ENCODE measurements at regions not wholly inside any gene's neighbourhood (a gene's known extent, or its start where the extent isn't known, plus 50 kb on each side); places are given as distances from the start of the nearest gene placed in this dataset.

DNA sequence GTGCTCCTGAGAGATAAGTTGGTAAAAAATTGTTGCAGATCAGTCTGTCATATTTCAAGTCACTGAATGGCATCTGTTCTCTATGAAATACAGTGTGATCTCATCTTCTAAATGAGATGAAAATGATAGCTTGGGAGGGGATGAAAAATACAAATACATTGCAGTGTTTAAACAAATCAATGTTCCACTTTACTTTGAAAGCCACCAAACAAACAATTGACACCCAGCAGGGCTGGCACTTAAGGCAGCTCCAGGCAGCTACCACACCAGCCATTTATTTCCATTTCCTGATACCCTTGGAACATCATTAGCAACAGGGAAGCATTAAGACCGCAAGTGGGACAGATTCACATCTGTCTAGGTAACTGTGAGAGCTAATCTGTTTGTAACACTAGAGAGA is 827.6 kb upstream of the KIF2B start:
- Mint-ChIP-seq H3K27ac (ENCODE audit: unreplicated experiment) (no peak overlapping the region), H3K4me1 (ENCODE audit: low read depth, unreplicated experiment) (no peaks in the 10 kb centered on the region), H3K27me3 (ENCODE audit: insufficient read depth, unreplicated experiment) (peaks cover 7% of the 10 kb centered on the region), H3K9me3 (ENCODE audit: unreplicated experiment) (no peaks in the 10 kb centered on the region), H3K36me3 (ENCODE audit: insufficient read depth, unreplicated experiment) (no peaks in the 10 kb centered on the region), H3K4me3 (ENCODE audit: unreplicated experiment) (no peak overlapping the region)
- no peak for DNase-seq
- no peaks in the 10 kb centered on the region for H3K4me1 ChIP-seq
- ChIA-PET CTCF (no interaction called here), POLR2A (no interaction called here)
- H3K9me3 ChIP-seq: no peaks in the 10 kb centered on the region
- no peaks in the 10 kb centered on the region for H3K27me3 ChIP-seq (replicated peaks; ENCODE audit: control insufficient read depth, insufficient read depth, low read length)
- H3K36me3 ChIP-seq (ENCODE audit: control insufficient read depth, insufficient read depth, low read length): no peaks in the 10 kb centered on the region
- no peak overlapping the region for H3K4me3 ChIP-seq (ENCODE audit: low read depth, low read length)
- intact Hi-C loops (cut with micrococcal nuclease; ENCODE audit: unreplicated experiment): no loop called here
- TF ChIP-seq, protein P1, sequence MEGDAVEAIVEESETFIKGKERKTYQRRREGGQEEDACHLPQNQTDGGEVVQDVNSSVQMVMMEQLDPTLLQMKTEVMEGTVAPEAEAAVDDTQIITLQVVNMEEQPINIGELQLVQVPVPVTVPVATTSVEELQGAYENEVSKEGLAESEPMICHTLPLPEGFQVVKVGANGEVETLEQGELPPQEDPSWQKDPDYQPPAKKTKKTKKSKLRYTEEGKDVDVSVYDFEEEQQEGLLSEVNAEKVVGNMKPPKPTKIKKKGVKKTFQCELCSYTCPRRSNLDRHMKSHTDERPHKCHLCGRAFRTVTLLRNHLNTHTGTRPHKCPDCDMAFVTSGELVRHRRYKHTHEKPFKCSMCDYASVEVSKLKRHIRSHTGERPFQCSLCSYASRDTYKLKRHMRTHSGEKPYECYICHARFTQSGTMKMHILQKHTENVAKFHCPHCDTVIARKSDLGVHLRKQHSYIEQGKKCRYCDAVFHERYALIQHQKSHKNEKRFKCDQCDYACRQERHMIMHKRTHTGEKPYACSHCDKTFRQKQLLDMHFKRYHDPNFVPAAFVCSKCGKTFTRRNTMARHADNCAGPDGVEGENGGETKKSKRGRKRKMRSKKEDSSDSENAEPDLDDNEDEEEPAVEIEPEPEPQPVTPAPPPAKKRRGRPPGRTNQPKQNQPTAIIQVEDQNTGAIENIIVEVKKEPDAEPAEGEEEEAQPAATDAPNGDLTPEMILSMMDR (IDR thresholded peaks at IDR 0.05; ENCODE audit: insufficient read depth in 1 of 2, low read depth in 1 of 2, low read length in 1 of 2, severe bottlenecking in 1 of 2, unreplicated experiment in 1 of 2): no peak
- BruUV-seq (replicated peaks): no TSS peak

DNA sequence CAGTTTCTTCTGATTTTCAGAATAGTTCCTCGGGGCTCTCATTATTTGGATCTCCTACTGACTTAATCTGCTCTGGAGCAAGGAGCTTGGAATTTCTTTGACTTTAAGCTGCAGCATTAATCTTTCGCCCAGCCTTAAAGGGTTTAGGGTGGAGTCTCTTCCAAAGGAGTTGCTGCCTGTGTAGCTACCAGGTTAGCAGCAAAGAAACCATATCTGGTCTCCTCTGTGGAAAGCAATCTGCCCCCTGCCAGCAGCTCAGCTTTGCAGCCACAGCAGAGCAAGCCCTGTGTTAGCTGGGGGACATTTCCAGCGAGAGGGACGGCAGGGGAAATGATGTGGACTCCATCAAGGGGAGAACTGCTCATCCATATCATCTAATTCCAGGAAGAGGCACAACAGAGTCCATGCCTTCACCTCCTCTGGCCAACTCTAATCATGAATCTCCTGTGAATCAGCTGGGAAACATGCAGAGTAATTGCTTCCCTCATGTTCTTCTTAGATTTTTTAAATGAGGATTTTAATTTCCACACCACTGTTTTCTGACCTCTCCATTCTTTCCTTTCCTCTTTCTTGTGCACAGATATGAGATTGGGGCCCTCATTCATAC is 827.6 kb upstream of the CA10 start:
- H3K9me3 ChIP-seq: no peaks in the 10 kb centered on the region
- TF ChIP-seq, protein P1 (IDR thresholded peaks at IDR 0.05; ENCODE audit: insufficient read depth in 1 of 2, low read depth in 1 of 2, low read length in 1 of 2, severe bottlenecking in 1 of 2, unreplicated experiment in 1 of 2): no peak

DNA sequence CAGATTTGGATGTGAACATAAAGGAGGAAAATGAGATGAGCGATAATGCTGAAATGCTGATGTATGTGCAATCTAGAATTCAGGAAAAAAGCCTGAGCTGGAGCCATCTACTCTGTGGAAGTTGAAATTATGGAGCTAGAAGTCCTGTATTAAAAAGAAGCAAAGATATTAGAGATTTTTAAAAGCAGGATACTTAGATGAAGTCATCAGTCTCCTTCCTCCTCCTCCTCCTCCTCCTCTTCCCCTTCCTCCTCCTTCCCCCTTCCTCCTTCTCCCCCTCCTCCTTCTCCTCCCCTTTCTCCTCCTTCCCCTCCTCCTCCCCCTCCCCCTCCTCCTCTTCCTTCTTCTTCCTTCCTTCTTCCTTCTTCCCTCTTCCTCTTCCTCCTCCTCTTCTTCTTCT is 823.8 kb upstream of the CA10 start:
- no TSS peak for BruUV-seq (replicated peaks)

More for the DNA sequence above, 827.6 kb upstream of the CA10 start:
- Histone ChIP-seq H3K36me3 (ENCODE audit: control insufficient read depth, insufficient read depth, low read length) (no peaks in the 10 kb centered on the region), H3K4me1 (no peaks in the 10 kb centered on the region), H3K4me3 (ENCODE audit: low read depth, low read length) (no peak overlapping the region), H3K27me3 (replicated peaks; ENCODE audit: control insufficient read depth, insufficient read depth, low read length) (no peaks in the 10 kb centered on the region)
- BruUV-seq (replicated peaks): no TSS peak
- intact Hi-C loops (cut with micrococcal nuclease; ENCODE audit: unreplicated experiment): no loop called here
- Mint-ChIP-seq H3K4me3 (ENCODE audit: unreplicated experiment) (no peak overlapping the region), H3K36me3 (ENCODE audit: insufficient read depth, unreplicated experiment) (no peaks in the 10 kb centered on the region), H3K9me3 (ENCODE audit: unreplicated experiment) (no peaks in the 10 kb centered on the region), H3K27me3 (ENCODE audit: insufficient read depth, unreplicated experiment) (peaks cover 6% of the 10 kb centered on the region), H3K4me1 (ENCODE audit: low read depth, unreplicated experiment) (no peaks in the 10 kb centered on the region), H3K27ac (ENCODE audit: unreplicated experiment) (no peak overlapping the region)
- no peak for DNase-seq
- POLR2A ChIA-PET: no interaction called here
- CTCF ChIA-PET: no interaction called here

More for the DNA sequence above, 823.8 kb upstream of the CA10 start:
- Histone ChIP-seq H3K9me3 (no peaks in the 10 kb centered on the region), H3K4me1 (no peaks in the 10 kb centered on the region), H3K27me3 (replicated peaks; ENCODE audit: control insufficient read depth, insufficient read depth, low read length) (no peaks in the 10 kb centered on the region), H3K4me3 (ENCODE audit: low read depth, low read length) (no peak overlapping the region), H3K36me3 (ENCODE audit: control insufficient read depth, insufficient read depth, low read length) (no peaks in the 10 kb centered on the region)
- H3K27ac Mint-ChIP-seq (ENCODE audit: unreplicated experiment): no peak overlapping the region
- H3K4me1 Mint-ChIP-seq (ENCODE audit: low read depth, unreplicated experiment): no peaks in the 10 kb centered on the region
- TF ChIP-seq, protein P1 (IDR thresholded peaks at IDR 0.05; ENCODE audit: insufficient read depth in 1 of 2, low read depth in 1 of 2, low read length in 1 of 2, severe bottlenecking in 1 of 2, unreplicated experiment in 1 of 2): no peak
- CTCF ChIA-PET: no interaction called here
- POLR2A ChIA-PET: no interaction called here
- no peak overlapping the region for H3K4me3 Mint-ChIP-seq (ENCODE audit: unreplicated experiment)
- H3K27me3 Mint-ChIP-seq (ENCODE audit: insufficient read depth, unreplicated experiment): peaks cover 3% of the 10 kb centered on the region
- no peaks in the 10 kb centered on the region for H3K36me3 Mint-ChIP-seq (ENCODE audit: insufficient read depth, unreplicated experiment)
- no peak for DNase-seq
- intact Hi-C loops (cut with micrococcal nuclease; ENCODE audit: unreplicated experiment): no loop called here
- no peaks in the 10 kb centered on the region for H3K9me3 Mint-ChIP-seq (ENCODE audit: unreplicated experiment)

Measured in Caco-2 (cell line).